ENCODE measurements at regions not wholly inside any gene's neighbourhood (a gene's known extent, or its start where the extent isn't known, plus 50 kb on each side); places are given as distances from the start of the nearest gene placed in this dataset.

DNA sequence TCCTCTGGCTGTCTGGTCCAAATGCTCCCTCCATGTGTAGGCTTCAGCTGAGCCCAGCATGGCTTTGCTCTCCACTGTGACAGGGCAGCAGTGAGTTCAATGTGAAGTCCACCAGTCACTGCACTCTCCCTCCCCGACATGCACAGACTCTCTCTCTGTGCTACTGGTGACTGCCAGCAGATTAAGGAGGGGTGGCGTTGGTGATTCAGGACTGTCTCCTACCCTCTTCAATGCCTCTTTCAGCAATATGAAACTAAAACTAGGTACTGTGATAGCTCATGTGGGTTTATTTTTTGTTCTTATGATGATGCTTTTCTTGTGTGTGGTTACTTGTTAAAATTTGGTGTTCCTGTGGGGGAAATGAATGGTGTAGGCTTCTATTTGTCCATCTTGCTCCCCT is 201.0 kb upstream of the RBMS1 start:
- POLR2A ChIA-PET, result no interaction called here
- H3K27me3 ChIP-seq (ENCODE audit: control insufficient read depth in 1 of 2, insufficient read depth in 2 of 2, low read length in 2 of 2), result no peaks in the 10 kb centered on the region
- intact Hi-C loops (cut with DNase I, micrococcal nuclease), result no loop called here
- H3K36me3 ChIP-seq (ENCODE audit: insufficient read depth, low read length), result no peaks in the 10 kb centered on the region
- Mint-ChIP-seq H3K27me3 (no peaks in the 10 kb centered on the region), H3K27ac (no peak overlapping the region), H3K36me3 (ENCODE audit: low read depth) (no peaks in the 10 kb centered on the region), H3K9me3 (no peaks in the 10 kb centered on the region), H3K4me3 (no peak overlapping the region), H3K4me1 (ENCODE audit: low read depth) (no peaks in the 10 kb centered on the region)
- TF ChIP-seq, protein P1, sequence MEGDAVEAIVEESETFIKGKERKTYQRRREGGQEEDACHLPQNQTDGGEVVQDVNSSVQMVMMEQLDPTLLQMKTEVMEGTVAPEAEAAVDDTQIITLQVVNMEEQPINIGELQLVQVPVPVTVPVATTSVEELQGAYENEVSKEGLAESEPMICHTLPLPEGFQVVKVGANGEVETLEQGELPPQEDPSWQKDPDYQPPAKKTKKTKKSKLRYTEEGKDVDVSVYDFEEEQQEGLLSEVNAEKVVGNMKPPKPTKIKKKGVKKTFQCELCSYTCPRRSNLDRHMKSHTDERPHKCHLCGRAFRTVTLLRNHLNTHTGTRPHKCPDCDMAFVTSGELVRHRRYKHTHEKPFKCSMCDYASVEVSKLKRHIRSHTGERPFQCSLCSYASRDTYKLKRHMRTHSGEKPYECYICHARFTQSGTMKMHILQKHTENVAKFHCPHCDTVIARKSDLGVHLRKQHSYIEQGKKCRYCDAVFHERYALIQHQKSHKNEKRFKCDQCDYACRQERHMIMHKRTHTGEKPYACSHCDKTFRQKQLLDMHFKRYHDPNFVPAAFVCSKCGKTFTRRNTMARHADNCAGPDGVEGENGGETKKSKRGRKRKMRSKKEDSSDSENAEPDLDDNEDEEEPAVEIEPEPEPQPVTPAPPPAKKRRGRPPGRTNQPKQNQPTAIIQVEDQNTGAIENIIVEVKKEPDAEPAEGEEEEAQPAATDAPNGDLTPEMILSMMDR (IDR thresholded peaks at IDR 0.05), result no peak
- no peaks in the 10 kb centered on the region for H3K9me3 ChIP-seq (ENCODE audit: control insufficient read depth in 1 of 2, insufficient read depth in 1 of 2, low read length in 2 of 2)
- no peaks in the 10 kb centered on the region for H3K4me1 ChIP-seq (ENCODE audit: insufficient read depth, low read length)
- DNase-seq, result no peak
- H3K27ac ChIP-seq (ENCODE audit: low read depth in 1 of 2, low read length in 2 of 2), result no peak overlapping the region
- no peak for ATAC-seq (ENCODE audit: poor library complexity)
- CTCF ChIA-PET, result no interaction called here
- no peak overlapping the region for H3K4me3 ChIP-seq (ENCODE audit: low read length)

GRCh38 chr2:160695402-160696086 is 201.9 kb upstream of the RBMS1 start:
- no peaks in the 10 kb centered on the region for H3K36me3 Mint-ChIP-seq (ENCODE audit: low read depth)
- ChIA-PET CTCF (no interaction called here), POLR2A (no interaction called here)
- H3K4me3 Mint-ChIP-seq, result no peak overlapping the region
- no peak overlapping the region for H3K27ac Mint-ChIP-seq
- Histone ChIP-seq H3K27ac (ENCODE audit: low read depth in 1 of 2, low read length in 2 of 2) (no peak overlapping the region), H3K9me3 (ENCODE audit: control insufficient read depth in 1 of 2, insufficient read depth in 1 of 2, low read length in 2 of 2) (no peaks in the 10 kb centered on the region), H3K27me3 (ENCODE audit: control insufficient read depth in 1 of 2, insufficient read depth in 2 of 2, low read length in 2 of 2) (no peaks in the 10 kb centered on the region), H3K4me1 (ENCODE audit: insufficient read depth, low read length) (no peaks in the 10 kb centered on the region), H3K4me3 (ENCODE audit: low read length) (no peak overlapping the region), H3K36me3 (ENCODE audit: insufficient read depth, low read length) (no peaks in the 10 kb centered on the region)
- TF ChIP-seq, protein P1 (IDR thresholded peaks at IDR 0.05), result no peak
- no peak for DNase-seq
- H3K4me1 Mint-ChIP-seq (ENCODE audit: low read depth), result no peaks in the 10 kb centered on the region
- H3K9me3 Mint-ChIP-seq, result no peaks in the 10 kb centered on the region
- no peak for ATAC-seq (ENCODE audit: poor library complexity)
- intact Hi-C loops (cut with DNase I, micrococcal nuclease), result no loop called here
- H3K27me3 Mint-ChIP-seq, result no peaks in the 10 kb centered on the region

GRCh38 chr2:160696087-160696452 is 202.5 kb upstream of the RBMS1 start:
- TF ChIP-seq, protein P1 (IDR thresholded peaks at IDR 0.05), result no peak
- H3K4me1 ChIP-seq (ENCODE audit: insufficient read depth, low read length), result no peaks in the 10 kb centered on the region
- no peak overlapping the region for H3K4me3 ChIP-seq (ENCODE audit: low read length)
- H3K27me3 ChIP-seq (ENCODE audit: control insufficient read depth in 1 of 2, insufficient read depth in 2 of 2, low read length in 2 of 2), result no peaks in the 10 kb centered on the region
- Mint-ChIP-seq H3K27me3 (no peaks in the 10 kb centered on the region), H3K27ac (no peak overlapping the region), H3K4me3 (no peak overlapping the region), H3K36me3 (ENCODE audit: low read depth) (no peaks in the 10 kb centered on the region), H3K9me3 (no peaks in the 10 kb centered on the region), H3K4me1 (ENCODE audit: low read depth) (no peaks in the 10 kb centered on the region)
- POLR2A ChIA-PET, result no interaction called here
- no peak overlapping the region for H3K27ac ChIP-seq (ENCODE audit: low read depth in 1 of 2, low read length in 2 of 2)
- no peaks in the 10 kb centered on the region for H3K9me3 ChIP-seq (ENCODE audit: control insufficient read depth in 1 of 2, insufficient read depth in 1 of 2, low read length in 2 of 2)
- ATAC-seq (ENCODE audit: poor library complexity) (no peak), DNase-seq (no peak)
- CTCF ChIA-PET, result no interaction called here
- H3K36me3 ChIP-seq (ENCODE audit: insufficient read depth, low read length), result no peaks in the 10 kb centered on the region
- intact Hi-C loops (cut with DNase I, micrococcal nuclease), result no loop called here
